ENCODE measurements at regions not wholly inside any gene's neighbourhood (a gene's known extent, or its start where the extent isn't known, plus 50 kb on each side); places are given as distances from the start of the nearest gene placed in this dataset.
"Not testable (repeated sequence)": the region's sequence is repeated elsewhere in the genome, so short reads cannot be mapped to it uniquely, and the experiment has no call there.

- FAIRE-seq: no peak
These were observed 1009.6 kb upstream of the PCDH7 start for GRCh38 chr4:29710519-29710918.

- FAIRE-seq: no peak
These were observed 1008.9 kb upstream of the PCDH7 start for GRCh38 chr4:29711226-29711625.

GRCh38 chr4:29717287-29718057 is 1002.7 kb upstream of the PCDH7 start:
- FAIRE-seq: no peak

DNA sequence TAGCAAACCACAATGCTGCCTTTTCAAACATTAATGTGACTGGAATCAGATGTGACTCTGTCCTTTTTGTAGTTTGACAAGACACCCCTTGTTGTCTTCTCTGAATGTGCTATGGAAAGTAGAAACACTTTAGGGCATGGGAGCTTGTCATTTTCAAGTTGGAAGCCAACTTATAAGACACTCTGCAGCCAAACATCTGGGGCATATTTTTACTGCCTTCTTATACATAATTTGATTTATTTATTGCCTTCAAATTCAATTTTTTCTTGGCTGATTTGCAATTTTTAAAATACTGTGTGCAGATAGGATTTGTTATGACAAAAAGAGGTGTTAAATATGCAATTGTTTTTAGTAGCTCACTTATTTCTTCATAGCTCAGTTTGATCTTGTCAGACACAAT is 1002.0 kb upstream of the PCDH7 start:
- no peak for FAIRE-seq

DNA sequence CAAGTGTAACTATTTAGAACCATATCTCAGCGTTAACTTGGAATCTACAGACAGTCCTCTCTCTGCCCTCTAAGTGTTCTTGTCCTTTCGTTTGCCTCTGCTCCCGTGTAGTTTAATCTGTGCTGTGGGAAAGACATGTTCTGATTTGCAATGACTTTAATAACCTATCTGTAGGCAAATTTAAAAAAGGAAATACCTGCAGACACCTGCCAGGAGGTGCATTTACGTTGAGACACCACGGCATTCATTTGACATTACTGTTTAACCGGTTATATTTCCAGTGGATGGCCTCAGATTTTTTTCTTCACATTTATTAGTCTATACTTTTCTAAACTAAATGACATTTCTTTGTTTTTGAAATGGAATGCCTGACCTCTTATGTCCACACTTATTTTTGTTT is 997.9 kb upstream of the PCDH7 start:
- no peak for FAIRE-seq

DNA sequence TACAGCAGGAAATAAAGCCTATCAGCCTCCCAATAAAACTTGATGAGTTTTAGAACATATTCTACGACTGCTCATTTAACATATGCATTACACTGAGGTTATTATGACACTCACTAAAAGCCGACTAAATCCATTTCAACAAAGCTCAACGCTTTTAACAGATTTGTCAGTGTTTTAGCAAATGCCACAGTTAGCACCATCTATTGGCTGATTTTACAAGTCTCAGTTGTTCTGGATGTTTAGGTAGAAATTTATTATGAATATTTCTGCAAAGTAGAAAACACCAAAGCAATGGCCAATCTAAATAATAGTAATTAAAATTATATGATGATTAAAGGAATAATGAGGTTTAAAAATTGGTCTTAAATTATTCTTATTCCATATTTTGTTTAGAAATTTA is 993.2 kb upstream of the PCDH7 start:
- no peak for FAIRE-seq

GRCh38 chr4:29734343-29735213 is 985.6 kb upstream of the PCDH7 start:
- FAIRE-seq: peak; percentile 41

DNA sequence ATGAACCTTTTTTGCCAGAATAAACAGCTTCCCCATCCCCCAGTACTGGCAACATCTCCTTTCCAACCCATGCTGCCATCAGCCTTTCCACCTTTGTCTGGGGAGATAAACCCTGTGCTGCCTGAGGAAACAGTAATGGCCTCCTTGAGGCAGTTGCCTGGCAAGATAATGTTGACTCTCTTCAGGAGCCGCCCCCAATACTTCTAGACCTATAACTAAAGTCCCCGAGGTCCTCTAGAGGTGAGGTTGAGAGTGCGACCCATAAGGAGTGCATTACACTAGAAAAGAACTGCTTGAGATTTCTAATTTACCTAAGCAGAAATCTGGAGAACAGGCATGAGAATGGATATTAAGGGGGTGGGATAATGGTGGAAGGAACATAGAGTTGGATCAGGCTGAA is 963.2 kb upstream of the PCDH7 start:
- FAIRE-seq: no peak

- FAIRE-seq: no peak
These were observed 958.0 kb upstream of the PCDH7 start for GRCh38 chr4:29762151-29762550.

DNA sequence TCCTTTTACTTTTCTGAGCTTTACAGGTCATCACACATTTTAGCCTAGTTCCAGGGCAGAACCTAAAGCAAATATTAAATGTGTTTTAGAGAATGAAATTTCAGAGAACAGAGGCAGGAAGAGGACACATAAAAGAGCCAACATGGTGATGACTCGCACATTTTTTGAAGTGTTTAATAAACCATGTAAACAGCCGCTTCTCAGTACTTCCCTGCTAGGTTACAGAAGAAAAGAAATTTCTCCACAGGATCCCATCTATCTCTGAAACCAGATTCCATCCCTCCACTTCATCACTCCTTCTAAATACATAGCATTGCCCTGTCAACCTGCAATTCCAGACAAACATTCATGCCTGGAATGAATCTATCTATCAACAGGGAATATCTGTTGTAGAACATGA is 949.5 kb upstream of the PCDH7 start:
- no peak for FAIRE-seq

GRCh38 chr4:29788123-29788522 is 932.0 kb upstream of the PCDH7 start:
- not testable (repeated sequence) for FAIRE-seq

DNA sequence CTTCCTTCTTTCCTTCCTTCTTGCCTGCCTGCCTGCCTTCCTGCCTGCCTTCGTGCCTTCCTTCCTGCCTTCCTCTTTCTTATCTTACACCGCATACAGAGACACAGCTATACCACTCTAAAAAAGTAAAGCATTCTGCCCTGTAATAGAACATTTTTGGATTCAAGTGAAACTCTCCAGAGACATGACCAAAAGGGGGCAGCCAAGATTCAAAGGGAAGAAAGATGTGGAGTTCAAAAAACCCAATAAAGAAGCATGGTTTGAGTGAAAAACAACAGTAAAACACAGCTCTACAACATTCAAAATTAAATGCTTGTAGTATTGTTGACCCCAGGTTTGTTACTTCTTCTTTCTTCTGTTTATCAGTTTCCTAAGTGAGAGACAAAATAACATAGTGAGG is 914.9 kb upstream of the PCDH7 start:
- FAIRE-seq: no peak

DNA sequence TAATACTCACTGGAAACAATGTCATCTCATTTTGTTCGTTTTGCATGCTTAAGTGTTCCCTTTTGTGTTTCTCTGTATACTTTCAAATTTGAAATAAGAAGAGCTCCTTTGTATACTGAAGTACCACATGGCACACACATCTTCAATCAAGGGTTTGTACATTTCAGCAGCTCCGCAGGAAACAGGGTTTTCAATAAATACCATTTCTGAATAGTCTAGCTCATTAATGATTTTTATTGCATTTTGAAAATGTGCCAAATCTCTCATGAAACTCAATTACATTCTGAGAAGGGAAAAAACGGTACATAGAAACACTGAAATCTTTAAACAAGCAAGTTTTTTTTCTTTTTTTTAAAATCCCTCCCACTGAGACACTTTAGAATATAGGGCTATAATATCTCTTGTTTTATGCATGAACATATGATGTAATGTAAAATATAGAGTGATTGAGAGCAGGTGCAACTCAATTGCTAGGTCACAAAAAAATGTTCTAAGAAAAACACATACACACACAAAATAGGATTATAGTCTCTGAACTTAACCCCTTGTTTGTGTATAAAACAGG is 914.2 kb upstream of the PCDH7 start:
- no peak for FAIRE-seq

- no peak for FAIRE-seq
These were observed 902.2 kb upstream of the PCDH7 start for GRCh38 chr4:29817961-29818360.

GRCh38 chr4:29829067-29829466 is 891.1 kb upstream of the PCDH7 start:
- no peak for FAIRE-seq

GRCh38 chr4:29852537-29852936 is 867.6 kb upstream of the PCDH7 start:
- FAIRE-seq: no peak

GRCh38 chr4:29853833-29854232 is 866.3 kb upstream of the PCDH7 start:
- FAIRE-seq: no peak

DNA sequence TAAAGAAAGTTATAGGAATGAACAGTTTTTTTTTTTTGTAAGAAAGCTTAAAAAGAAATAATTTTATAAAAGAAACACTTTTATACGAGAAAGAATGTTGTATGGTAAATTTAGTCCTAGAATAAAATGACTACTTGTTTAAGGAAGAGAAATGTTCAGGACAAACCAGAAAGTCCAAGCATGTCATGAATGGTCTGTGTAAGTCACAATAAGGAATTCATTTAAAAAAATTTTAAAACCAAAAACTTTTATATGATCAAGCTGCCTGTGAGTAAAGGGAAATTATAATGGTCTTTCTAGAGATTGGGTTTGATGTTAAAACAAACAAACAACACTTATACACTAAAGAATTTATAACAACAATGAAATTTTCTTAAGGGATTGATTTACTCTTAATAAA is 858.9 kb upstream of the PCDH7 start:
- no peak for FAIRE-seq

DNA sequence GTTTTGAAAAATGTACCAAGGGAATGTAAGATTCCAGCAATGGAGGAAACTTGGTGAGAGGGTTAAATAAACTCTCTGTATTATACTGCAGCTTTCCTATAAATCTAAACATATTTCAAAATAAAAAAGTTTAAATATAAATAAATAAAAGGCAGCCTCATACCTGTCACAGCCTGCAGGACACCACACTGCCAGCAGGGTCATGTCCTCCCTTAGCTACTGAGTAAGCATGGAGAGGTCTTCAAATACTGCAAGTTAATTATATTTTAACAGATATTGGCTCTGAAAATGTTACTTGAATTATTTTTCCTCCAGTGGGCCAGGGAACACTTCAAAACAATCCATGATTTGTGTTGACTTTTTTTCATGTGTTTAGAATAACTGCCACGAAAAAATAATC is 852.8 kb upstream of the PCDH7 start:
- FAIRE-seq: no peak

DNA sequence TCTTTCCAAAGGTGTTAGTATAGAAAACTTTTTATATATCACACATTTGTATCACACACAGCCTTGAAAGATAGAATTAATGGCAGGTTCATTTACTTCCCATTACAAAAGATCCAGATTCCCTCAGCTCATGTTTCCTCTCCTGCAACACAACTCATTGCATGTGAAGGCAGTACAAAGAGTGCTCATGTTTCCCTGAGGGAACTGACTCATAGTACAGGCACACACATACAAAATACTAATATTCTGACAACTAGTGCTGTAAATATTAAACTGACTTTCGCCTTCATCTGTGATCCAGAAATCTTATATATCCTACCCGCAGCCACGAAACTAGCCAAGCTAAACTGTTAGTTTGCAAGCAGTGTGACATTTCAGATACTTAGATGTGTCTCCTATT is 819.8 kb upstream of the PCDH7 start:
- no peak for FAIRE-seq

DNA sequence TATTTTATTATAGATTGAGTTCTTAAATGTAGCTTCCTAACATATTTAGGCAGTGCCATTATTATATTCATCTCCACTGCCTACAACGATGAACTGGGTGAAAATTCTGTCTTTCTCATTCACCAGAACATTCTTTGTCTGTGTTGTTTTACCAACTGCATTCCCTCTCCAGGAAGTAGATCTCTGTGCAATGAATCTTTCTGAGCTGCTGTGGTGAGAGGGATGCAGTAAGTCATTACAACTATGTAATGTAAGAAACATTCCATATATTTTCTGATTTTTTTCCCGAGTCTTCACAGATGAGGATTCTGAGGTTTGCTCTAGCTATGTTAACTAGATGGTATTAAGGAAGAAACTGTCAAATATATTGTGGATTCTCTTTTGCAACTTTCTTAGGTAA is 811.9 kb upstream of the PCDH7 start:
- no peak for FAIRE-seq

- no peak for FAIRE-seq
These were observed 792.3 kb upstream of the PCDH7 start for GRCh38 chr4:29927895-29928294.

DNA sequence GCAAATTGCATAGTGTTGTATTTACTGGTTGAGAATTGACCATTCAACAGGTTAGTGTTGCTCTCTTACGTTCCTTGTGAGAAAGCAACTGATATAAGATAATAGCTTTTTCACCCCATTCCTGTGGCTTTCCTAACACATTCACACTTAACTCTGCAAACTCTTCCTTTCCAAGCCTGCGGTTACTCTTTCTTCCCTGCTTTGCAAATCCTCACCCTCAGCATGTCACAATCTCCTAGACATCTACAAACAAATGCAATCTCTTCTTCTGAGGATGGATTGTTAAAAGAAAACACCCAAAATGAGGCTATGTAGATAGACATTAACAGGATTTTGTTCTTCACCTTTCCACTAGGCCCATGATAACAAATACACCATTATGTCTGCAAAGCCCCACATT is 771.7 kb upstream of the PCDH7 start:
- no peak for FAIRE-seq

- no peak for FAIRE-seq
These were observed 771.3 kb upstream of the PCDH7 start for GRCh38 chr4:29948858-29949257.

All from endometrium (tissue), 2 donors.